Dendritic cell treated with granulocyte-macrophage colony-stimulating factor and Interleukin-4, amounts not matched to agents 40 ng/mL and 50 ng/mL, for 4 days (primary cell): ENCODE measurements at regions not wholly inside any gene's neighbourhood (a gene's known extent, or its start where the extent isn't known, plus 50 kb on each side); places are given as distances from the start of the nearest gene placed in this dataset.

ENCODE experiments used
- H3K27ac Mint-ChIP-seq: one replicate; pipeline ENCODE4 v1.8.0; 2022; ENCODE audit warnings: mild to moderate bottlenecking, mixed read lengths
- H3K27me3 Mint-ChIP-seq: one replicate; pipeline ENCODE4 v1.8.0; 2022; ENCODE audit warnings: mild to moderate bottlenecking, mixed read lengths
- H3K36me3 Mint-ChIP-seq: one replicate; pipeline ENCODE4 v1.8.0; 2022; ENCODE audit warnings: low read depth, mixed read lengths
- H3K4me1 Mint-ChIP-seq: one replicate; pipeline ENCODE4 v1.8.0; 2022; ENCODE audit warnings: low read depth, mixed read lengths
- H3K4me3 Mint-ChIP-seq: one replicate; pipeline ENCODE4 v1.8.0; 2022; ENCODE audit warnings: mild to moderate bottlenecking, moderate library complexity, mixed read lengths
- H3K9me3 Mint-ChIP-seq: one replicate; pipeline ENCODE4 v1.8.0; 2022; ENCODE audit warnings: mixed read lengths
- intact Hi-C: fragments of 100-400 bp; cut with micrococcal nuclease; formaldehyde crosslinking; loops from one replicate; pipeline ENCODE4 v1.15.0; 2022

DNA sequence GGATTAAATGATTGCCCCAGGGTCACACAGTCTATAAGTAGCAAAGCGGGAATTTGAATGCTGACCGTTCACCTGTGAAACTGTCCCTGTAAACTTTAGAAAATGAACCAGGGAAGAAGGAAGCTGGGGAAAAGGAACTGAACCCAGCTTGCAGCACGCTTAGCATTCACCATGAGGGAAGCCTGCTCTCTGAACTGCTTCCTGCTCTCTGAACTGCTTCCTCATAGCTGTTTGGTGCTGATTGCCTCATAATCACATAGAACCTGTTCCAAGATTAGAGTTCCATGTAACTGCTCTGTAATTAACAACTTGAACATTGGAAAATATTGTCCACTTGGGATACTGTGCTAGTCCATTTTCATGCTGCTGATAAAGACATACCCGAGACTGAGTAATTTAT lies 1504.8 kb upstream of the TMEM132C start:
- Mint-ChIP-seq H3K27ac (no peak overlapping the region), H3K9me3 (peaks cover 52% of the 10 kb centered on the region), H3K4me3 (no peak overlapping the region), H3K27me3 (no peaks in the 10 kb centered on the region), H3K36me3 (no peaks in the 10 kb centered on the region), H3K4me1 (no peaks in the 10 kb centered on the region)
- intact Hi-C loops = no loop called here

DNA sequence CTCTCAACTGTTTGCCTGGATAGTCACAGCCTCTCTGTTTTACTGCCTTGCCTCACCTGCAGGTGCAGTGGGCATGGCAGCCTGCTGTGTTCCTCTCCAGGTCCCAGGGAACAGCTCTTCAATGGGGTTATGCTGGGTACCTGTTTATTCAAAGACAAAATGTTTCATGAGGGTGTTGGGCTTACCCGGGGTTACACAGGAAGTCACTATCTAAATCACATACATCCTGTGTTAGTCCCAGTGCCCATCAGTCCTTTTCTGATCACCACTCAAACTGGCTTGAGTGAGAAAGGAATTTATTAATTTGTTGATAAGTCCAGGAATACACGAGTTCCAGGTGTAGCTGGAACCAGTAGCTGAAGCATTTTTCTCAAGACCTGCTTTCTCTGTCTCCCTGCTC lies 1503.6 kb upstream of the TMEM132C start:
- Mint-ChIP-seq H3K27ac (no peak overlapping the region), H3K36me3 (no peaks in the 10 kb centered on the region), H3K9me3 (peaks cover 55% of the 10 kb centered on the region), H3K4me1 (no peaks in the 10 kb centered on the region), H3K4me3 (no peak overlapping the region), H3K27me3 (no peaks in the 10 kb centered on the region)
- intact Hi-C loops = no loop called here

DNA sequence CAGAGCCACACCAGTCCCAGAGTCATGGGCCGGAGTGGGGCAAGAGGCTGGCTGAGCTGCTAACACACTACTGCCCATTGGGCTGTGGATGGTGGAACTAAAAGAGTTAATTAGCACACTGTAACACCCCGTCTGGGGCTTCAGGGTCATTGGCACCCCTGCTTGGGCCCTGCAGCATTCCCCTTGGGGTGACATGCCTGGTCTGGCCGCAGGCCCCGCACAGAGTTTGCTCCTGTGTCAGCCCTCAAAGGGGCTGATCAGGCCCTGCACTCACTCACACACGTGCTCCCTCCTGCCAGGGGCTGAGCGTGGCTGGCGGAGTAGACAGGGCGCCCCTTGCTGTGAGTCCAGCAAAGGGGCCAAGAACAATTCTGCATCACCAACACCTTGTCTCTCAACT lies 1499.6 kb upstream of the TMEM132C start:
- Mint-ChIP-seq H3K4me1 (no peaks in the 10 kb centered on the region), H3K4me3 (no peak overlapping the region), H3K27me3 (no peaks in the 10 kb centered on the region), H3K9me3 (peaks cover 48% of the 10 kb centered on the region), H3K27ac (no peak overlapping the region), H3K36me3 (no peaks in the 10 kb centered on the region)
- intact Hi-C loops = no loop called here

DNA sequence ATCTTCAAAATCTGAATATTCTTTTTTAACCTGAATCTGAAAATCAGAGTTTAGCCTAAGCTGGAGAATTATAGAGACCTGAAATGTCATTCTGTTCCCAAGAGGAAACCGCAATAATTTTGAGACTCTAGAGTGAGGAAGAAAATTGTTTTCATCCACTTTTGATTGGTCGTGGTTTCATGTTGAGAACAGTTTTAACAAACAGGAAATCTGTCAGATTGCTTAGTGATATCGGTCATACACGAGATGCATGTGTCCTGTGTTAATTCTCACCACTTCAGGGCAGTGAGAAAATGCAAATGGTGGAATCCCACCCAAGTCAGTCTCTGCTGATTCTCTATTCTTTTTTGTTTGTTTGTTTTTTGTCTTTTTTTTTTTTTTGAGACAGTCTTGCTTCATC lies 1498.5 kb upstream of the TMEM132C start:
- H3K36me3 Mint-ChIP-seq = no peaks in the 10 kb centered on the region
- intact Hi-C loops = no loop called here
- no peaks in the 10 kb centered on the region for H3K4me1 Mint-ChIP-seq
- H3K27me3 Mint-ChIP-seq = no peaks in the 10 kb centered on the region
- H3K4me3 Mint-ChIP-seq = no peak overlapping the region
- H3K9me3 Mint-ChIP-seq = peaks cover 48% of the 10 kb centered on the region
- no peak overlapping the region for H3K27ac Mint-ChIP-seq

DNA sequence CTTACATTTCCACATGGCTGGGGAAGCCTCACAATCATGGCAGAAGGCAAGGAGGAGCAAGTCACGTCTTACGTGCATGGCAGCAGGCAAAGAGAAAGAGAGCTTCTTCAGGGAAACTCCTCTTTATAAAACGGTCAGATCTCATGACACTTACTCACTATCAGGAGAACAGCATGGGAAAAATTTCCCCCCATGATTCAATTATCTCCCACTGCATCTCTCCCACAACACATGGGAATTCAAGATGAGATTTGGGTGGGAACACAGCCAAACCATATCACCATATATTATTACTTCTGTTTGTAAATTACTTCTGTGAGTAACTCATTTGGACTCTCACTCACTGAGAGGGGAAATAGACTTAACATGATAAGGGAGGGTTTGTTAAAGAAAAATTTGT lies 1496.8 kb upstream of the TMEM132C start:
- Mint-ChIP-seq H3K27me3 (no peaks in the 10 kb centered on the region), H3K27ac (no peak overlapping the region), H3K9me3 (peaks cover 46% of the 10 kb centered on the region), H3K4me1 (no peaks in the 10 kb centered on the region), H3K36me3 (no peaks in the 10 kb centered on the region), H3K4me3 (no peak overlapping the region)
- intact Hi-C loops = no loop called here

DNA sequence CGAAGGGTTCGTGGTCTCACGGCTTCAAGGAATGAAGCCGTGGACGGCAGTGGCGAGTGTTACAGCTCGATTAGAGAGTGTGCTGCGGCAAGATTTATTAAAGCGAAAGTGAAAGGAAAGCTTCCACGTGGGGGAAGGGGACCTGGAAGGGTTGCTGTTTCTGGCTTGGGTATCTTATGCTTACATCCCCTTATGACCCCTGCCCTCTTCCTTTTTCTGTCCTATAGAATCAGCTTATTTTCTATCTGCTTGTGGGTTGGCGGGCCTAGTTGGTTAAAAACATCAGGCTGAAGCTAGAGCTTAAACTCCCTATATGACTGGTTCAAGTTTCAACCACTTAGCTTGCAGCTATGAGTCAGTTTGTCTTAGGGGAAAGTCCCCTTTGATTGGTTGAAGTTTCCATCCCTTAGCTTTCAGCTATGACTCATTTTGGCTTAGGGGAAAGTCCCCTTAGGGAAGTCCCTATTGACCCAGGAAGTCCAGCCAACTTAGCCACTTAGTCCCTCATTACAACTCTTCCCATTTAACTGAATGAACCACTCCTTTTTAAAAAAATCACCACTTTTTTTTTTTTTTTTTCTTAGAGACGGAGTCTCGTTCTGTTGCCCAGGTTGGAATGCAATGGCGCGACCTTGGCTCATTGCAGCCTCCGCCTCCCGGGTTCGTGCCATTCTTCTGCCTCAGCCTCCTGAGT lies 1494.7 kb upstream of the TMEM132C start:
- no peaks in the 10 kb centered on the region for H3K4me1 Mint-ChIP-seq
- H3K4me3 Mint-ChIP-seq = no peak overlapping the region
- no peaks in the 10 kb centered on the region for H3K36me3 Mint-ChIP-seq
- intact Hi-C loops = no loop called here
- H3K27ac Mint-ChIP-seq = no peak overlapping the region
- peaks cover 36% of the 10 kb centered on the region for H3K9me3 Mint-ChIP-seq
- H3K27me3 Mint-ChIP-seq = no peaks in the 10 kb centered on the region

DNA sequence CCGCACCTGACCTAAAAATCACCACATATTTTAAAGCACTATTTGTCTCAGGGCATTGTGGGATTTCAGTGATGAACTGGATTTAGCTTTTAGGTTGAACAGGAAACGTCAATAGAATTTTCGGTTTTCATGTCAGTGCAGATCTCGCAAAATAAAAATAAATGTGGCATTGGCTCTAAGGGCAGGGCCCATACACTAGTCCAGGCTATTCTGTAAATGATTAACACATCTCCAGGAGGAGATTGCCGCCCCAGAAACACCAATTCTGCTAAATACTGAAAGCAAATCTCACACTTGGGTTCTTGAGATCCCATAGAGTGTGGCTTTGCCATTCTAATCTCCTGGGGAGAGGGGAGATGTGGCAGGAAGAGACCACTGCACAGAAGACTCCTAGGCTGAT lies 1494.0 kb upstream of the TMEM132C start:
- no peaks in the 10 kb centered on the region for H3K36me3 Mint-ChIP-seq
- no peaks in the 10 kb centered on the region for H3K27me3 Mint-ChIP-seq
- no peak overlapping the region for H3K4me3 Mint-ChIP-seq
- no peaks in the 10 kb centered on the region for H3K4me1 Mint-ChIP-seq
- H3K9me3 Mint-ChIP-seq = peaks cover 34% of the 10 kb centered on the region
- no peak overlapping the region for H3K27ac Mint-ChIP-seq
- intact Hi-C loops = no loop called here

DNA sequence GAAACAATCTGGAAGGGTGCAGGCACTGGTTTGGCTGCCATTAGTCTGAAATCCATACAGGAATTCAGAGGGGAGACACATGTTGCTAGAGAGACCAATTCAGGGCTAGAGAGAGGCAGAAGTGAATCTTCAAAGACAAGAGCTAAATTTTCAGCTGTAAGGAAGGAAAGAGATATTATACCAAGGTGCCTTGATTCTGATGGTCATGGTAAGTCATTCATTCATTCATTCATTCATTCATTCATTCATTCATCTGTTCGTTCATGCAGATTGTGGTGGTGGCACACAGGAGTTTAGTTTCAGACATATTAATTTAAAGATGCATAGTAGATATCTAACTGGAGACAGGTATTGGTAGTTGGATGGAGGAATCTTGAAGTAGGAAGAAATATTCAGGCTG lies 1493.5 kb upstream of the TMEM132C start:
- Mint-ChIP-seq H3K36me3 (no peaks in the 10 kb centered on the region), H3K9me3 (peaks cover 34% of the 10 kb centered on the region), H3K4me3 (no peak overlapping the region), H3K27ac (no peak overlapping the region), H3K27me3 (no peaks in the 10 kb centered on the region), H3K4me1 (no peaks in the 10 kb centered on the region)
- intact Hi-C loops = no loop called here

DNA sequence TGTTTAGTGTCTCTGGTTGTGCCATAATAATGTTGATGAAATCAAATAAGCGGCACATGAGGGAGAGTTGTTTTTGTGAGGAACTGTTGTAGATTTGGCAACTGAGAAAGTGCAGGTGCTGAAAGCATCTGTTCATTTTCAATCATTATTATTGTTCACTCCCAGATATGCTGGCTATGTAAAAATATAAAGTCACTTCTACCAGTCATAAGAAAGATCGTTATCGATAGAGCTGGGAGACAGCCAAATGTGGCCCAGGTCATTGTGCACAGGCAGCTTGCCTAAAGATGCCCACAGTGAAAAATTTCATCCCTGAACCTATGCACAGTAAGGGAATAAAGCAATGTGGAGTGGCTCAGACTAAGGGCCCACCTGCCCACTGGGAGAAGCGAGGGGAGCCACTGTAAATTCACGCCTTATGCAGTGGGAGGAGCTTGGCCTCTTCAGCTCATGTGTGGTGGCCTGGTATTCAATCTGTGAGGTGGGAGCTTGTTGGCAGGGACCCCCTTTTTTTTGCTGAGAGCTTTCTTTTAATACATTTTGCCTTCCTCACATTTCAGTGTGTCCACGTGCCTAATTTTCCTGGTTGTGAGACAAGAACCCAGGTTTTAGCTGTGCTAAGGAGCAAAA lies 1490.8 kb upstream of the TMEM132C start:
- no peaks in the 10 kb centered on the region for H3K27me3 Mint-ChIP-seq
- no peak overlapping the region for H3K27ac Mint-ChIP-seq
- no peaks in the 10 kb centered on the region for H3K36me3 Mint-ChIP-seq
- peaks cover 34% of the 10 kb centered on the region for H3K9me3 Mint-ChIP-seq
- no peaks in the 10 kb centered on the region for H3K4me1 Mint-ChIP-seq
- no peak overlapping the region for H3K4me3 Mint-ChIP-seq
- intact Hi-C loops = no loop called here

DNA sequence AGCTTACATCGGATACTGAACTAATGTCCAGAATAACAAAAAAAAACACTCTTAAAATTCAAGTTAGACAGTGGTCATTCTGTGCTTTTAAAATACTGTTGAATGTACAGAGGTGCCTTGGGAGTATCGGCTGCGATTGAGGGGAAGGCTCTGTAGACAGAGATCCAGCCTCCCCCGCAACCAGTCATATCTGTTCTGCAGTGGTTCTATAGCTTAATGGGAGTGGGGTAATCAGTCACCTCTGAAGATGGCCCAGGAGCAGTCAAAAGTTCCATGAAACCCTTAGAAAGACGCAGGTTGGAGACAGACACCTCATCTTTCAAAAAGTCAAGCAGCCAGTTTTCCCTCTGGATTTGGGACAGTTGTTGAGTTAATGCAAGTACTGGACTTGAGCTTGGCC lies 1486.6 kb upstream of the TMEM132C start:
- Mint-ChIP-seq H3K4me3 (no peak overlapping the region), H3K4me1 (no peaks in the 10 kb centered on the region), H3K27me3 (no peaks in the 10 kb centered on the region), H3K27ac (no peak overlapping the region), H3K9me3 (no peaks in the 10 kb centered on the region), H3K36me3 (no peaks in the 10 kb centered on the region)
- intact Hi-C loops = no loop called here

DNA sequence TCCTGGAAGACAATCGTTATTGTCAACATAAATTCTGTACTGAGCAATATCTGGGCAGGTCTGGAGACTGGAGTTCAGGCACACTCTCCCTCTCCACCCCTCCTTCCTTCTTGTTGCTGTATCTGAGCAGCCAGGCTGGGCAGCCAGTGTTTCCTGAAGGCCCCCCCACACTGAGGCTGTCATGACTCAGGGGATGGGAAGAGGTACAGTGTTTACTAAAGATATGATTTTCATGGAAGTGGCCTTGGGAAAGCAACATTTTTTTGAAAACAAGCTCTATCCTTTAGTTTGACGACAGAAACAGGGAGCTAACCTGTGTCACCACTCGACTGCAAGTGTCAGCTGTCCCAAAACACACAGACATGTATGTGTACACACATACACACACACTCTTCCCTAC lies 1485.4 kb upstream of the TMEM132C start:
- intact Hi-C loops = no loop called here

DNA sequence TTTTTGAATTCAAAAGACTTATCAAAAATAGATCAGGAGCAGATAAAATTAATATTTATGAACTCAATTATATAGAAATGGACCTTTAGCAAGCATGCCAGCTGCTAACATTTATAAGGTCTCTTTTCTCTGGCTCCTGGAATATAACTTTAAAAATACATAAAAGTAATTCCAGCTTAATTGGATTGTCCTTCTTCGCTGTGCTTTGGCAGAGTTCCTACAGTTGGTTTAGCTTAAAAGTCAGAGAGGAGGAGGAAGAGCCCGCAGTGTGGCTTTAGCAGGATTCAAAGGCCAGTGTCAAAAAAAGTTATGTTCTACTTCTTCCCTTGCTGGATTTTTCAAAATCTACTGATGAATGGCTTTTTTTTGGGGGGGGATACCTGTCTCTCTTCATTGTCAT lies 1484.9 kb upstream of the TMEM132C start:
- Mint-ChIP-seq H3K9me3 (no peaks in the 10 kb centered on the region), H3K4me3 (no peak overlapping the region), H3K27me3 (no peaks in the 10 kb centered on the region), H3K27ac (no peak overlapping the region), H3K4me1 (no peaks in the 10 kb centered on the region), H3K36me3 (no peaks in the 10 kb centered on the region)
- intact Hi-C loops = no loop called here

More for the DNA sequence above, 1485.4 kb upstream of the TMEM132C start:
- no peaks in the 10 kb centered on the region for H3K36me3 Mint-ChIP-seq
- H3K4me3 Mint-ChIP-seq = no peak overlapping the region
- no peaks in the 10 kb centered on the region for H3K27me3 Mint-ChIP-seq
- no peaks in the 10 kb centered on the region for H3K4me1 Mint-ChIP-seq
- no peaks in the 10 kb centered on the region for H3K9me3 Mint-ChIP-seq
- no peak overlapping the region for H3K27ac Mint-ChIP-seq

DNA sequence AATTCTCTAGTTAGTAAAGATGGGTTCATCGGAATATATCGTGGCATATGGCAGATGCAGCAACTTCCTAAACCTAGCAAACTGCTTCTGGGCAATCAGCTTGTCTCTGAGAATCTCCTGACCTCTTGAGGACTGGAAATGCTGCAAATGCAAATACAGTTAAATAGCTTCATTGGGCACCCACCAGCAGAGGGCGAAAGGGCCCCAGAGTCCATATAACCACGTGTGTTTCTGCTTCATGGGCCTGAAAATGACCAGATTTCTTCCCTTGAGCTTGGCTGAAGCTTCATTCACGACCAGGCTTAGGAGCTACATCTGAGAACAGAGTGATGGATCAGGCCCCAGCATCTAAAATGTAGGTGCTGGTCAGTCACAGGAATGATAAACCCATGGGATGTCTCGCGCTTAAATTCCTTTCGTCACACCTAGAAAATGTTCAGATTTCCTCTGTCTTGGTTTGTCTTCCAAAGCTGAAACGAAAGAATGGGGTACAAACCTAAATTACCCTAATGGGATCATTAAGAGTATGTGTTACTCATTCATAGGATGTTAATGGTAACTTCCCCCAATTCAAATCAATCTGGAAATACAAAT lies 1482.5 kb upstream of the TMEM132C start:
- Mint-ChIP-seq H3K9me3 (no peaks in the 10 kb centered on the region), H3K36me3 (no peaks in the 10 kb centered on the region), H3K27me3 (no peaks in the 10 kb centered on the region), H3K27ac (no peak overlapping the region), H3K4me1 (no peaks in the 10 kb centered on the region), H3K4me3 (no peak overlapping the region)
- intact Hi-C loops = no loop called here

DNA sequence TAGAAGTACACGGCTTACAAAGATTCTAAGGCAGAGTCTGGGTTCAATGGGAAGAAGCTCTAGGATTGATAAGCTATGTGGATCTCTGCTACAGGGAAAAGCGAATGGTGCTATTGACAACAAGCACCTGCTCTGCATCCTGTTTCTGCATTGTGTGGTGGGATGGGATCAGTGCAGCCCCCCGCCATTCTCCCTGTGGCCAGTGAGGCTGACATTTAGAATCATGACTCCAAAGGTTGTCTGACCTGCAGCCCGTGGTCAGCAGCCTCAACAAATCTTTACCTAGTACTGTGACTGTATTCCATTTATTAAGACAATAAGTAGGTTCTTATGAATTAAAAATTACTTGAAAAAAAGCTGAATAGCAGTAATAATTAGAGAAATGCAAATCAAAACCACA lies 1477.0 kb upstream of the TMEM132C start:
- Mint-ChIP-seq H3K27me3 (no peaks in the 10 kb centered on the region), H3K36me3 (no peaks in the 10 kb centered on the region), H3K27ac (no peak overlapping the region), H3K4me3 (no peak overlapping the region), H3K9me3 (no peaks in the 10 kb centered on the region), H3K4me1 (no peaks in the 10 kb centered on the region)
- intact Hi-C loops = no loop called here

DNA sequence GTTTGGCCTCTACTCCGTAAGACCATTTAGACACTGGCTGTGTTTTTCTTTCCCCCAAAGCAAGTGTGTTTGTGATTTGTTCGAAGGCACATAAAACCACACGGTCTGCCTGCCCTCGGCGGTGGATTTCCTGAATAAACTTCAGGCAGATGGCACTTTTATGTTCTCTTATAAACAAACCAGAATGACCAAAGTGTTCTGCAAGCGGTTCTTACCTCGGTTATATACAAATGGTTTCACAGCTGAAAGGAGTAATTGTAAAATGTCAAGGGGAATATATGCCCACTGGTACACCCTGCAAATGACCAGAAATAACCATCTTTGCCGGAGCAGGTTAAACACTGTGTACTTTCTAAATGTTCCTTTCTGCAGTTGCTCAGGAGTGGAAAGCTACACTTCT lies 1475.8 kb upstream of the TMEM132C start:
- no peaks in the 10 kb centered on the region for H3K27me3 Mint-ChIP-seq
- H3K27ac Mint-ChIP-seq = no peak overlapping the region
- intact Hi-C loops = no loop called here
- H3K9me3 Mint-ChIP-seq = no peaks in the 10 kb centered on the region
- H3K4me1 Mint-ChIP-seq = no peaks in the 10 kb centered on the region
- no peaks in the 10 kb centered on the region for H3K36me3 Mint-ChIP-seq
- no peak overlapping the region for H3K4me3 Mint-ChIP-seq
